IMR-90 (cell line): ENCODE measurements at regions not wholly inside any gene's neighbourhood (a gene's known extent, or its start where the extent isn't known, plus 50 kb on each side); places are given as distances from the start of the nearest gene placed in this dataset.

Experiments
- ATAC-seq: fragments of 200-7000 bp; cut with Tn5 transposase; 2 replicates; pipeline ENCODE4 v1.9.1; 2020; ENCODE audit warnings: low read depth, mild to moderate bottlenecking, moderate library complexity
- BruUV-seq: library from RNA; stranded (reverse); fragments of 400-500 nt; replicated peaks from 2 replicates; lab custom pipeline; 2021; lab: Mats Ljungman, UMichigan
- CTCF ChIA-PET: fragments of 300-600 bp; formaldehyde crosslinking; extraction: SDS; loops from one replicate; lab custom pipeline; 2021; ENCODE audit warnings: antibody characterized with exemption; lab: Yijun Ruan, JAX
- POLR2A ChIA-PET: fragments of 300-600 bp; sonication (Branson Sonifier 250); formaldehyde crosslinking; loops from one replicate; lab custom pipeline; 2022; ENCODE audit warnings: antibody characterized with exemption; ENCODE audit not compliant: unreplicated experiment; lab: Charles Lee
- DNase-seq: peaks from one replicate; pipeline ENCODE4 v3.0.0; 2013
- H2AFZ ChIP-seq: replicated peaks from 2 replicates; pipeline ENCODE3; 2013; ENCODE audit warnings: low read length, mild to moderate bottlenecking; ENCODE audit not compliant: poor library complexity
- H2AK5ac ChIP-seq: 2 replicates; pipeline ENCODE4 v1.6.1; 2013; ENCODE audit warnings: low read depth, low read length, inconsistent platforms
- H2AK9ac ChIP-seq: replicated peaks from 2 replicates; pipeline ENCODE3; 2013; ENCODE audit warnings: mild to moderate bottlenecking, low read depth, low read length, moderate library complexity; ENCODE audit not compliant: poor library complexity
- H2BK120ac ChIP-seq: 2 replicates; pipeline ENCODE4 v1.6.1; 2013; ENCODE audit warnings: low read depth, low read length, inconsistent platforms
- H2BK15ac ChIP-seq: 3 replicates; pipeline ENCODE4 v1.6.1; 2013; ENCODE audit warnings: low read depth, low read length, inconsistent platforms
- H2BK20ac ChIP-seq: 2 replicates; pipeline ENCODE4 v1.6.1; 2013; ENCODE audit warnings: low read depth, mild to moderate bottlenecking, inconsistent platforms, low read length, moderate library complexity
- H2BK5ac ChIP-seq: 2 replicates; pipeline ENCODE4 v1.6.1; 2013; ENCODE audit warnings: mild to moderate bottlenecking, low read depth, low read length, inconsistent platforms; ENCODE audit not compliant: poor library complexity, severe bottlenecking
- H3K14ac ChIP-seq: replicated peaks from 2 replicates; pipeline ENCODE4 v1.6.1; 2013; ENCODE audit warnings: low read depth, low read length, inconsistent platforms
- H3K18ac ChIP-seq: 2 replicates; pipeline ENCODE4 v1.6.1; 2013; ENCODE audit warnings: low read depth, low read length, control low read depth
- H3K23ac ChIP-seq: 2 replicates; pipeline ENCODE4 v1.6.1; 2013; ENCODE audit warnings: low read depth, low read length, inconsistent platforms
- H3K27ac ChIP-seq: 2 replicates; pipeline ENCODE4 v1.5.1; 2013; ENCODE audit warnings: mild to moderate bottlenecking, control low read depth, low read length; ENCODE audit not compliant: insufficient read depth
- H3K27me3 ChIP-seq: 2 replicates; pipeline ENCODE4 v1.6.1; 2013; ENCODE audit warnings: low read length; ENCODE audit not compliant: control insufficient read depth, insufficient read depth
- H3K36me3 ChIP-seq: 2 replicates; pipeline ENCODE4 v1.6.1; 2013; ENCODE audit warnings: low read length, mixed read lengths; ENCODE audit not compliant: control insufficient read depth, insufficient read depth
- H3K4ac ChIP-seq: 2 replicates; pipeline ENCODE4 v1.6.1; 2013; ENCODE audit warnings: low read depth, low read length, inconsistent platforms
- H3K4me1 ChIP-seq: 2 replicates; pipeline ENCODE4 v1.6.1; 2013; ENCODE audit warnings: low read length, mixed read lengths; ENCODE audit not compliant: control insufficient read depth, insufficient read depth
- H3K4me2 ChIP-seq: 2 replicates; pipeline ENCODE4 v1.6.1; 2013; ENCODE audit warnings: low read depth, mild to moderate bottlenecking, control low read depth, low read length, moderate library complexity
- H3K4me3 ChIP-seq: 2 replicates; pipeline ENCODE4 v1.5.1; 2013; ENCODE audit warnings: low read depth, mild to moderate bottlenecking, control low read depth, low read length, moderate library complexity; ENCODE audit not compliant: insufficient read depth
- H3K56ac ChIP-seq: 2 replicates; pipeline ENCODE4 v1.6.1; 2013; ENCODE audit warnings: low read length, inconsistent platforms; ENCODE audit not compliant: insufficient read depth; ENCODE audit errors: extremely low read depth
- H3K79me1 ChIP-seq, 2 experiments: 2 replicates each; pipeline ENCODE4 v1.6.1; 2013; ENCODE audit warnings: low read length in 2 of 2, inconsistent platforms in 1 of 2, low read depth in 1 of 2
- H3K9ac ChIP-seq: 2 replicates; pipeline ENCODE4 v1.6.1; 2013; ENCODE audit warnings: low read depth, low read length, control low read depth
- H3K9me1 ChIP-seq: 2 replicates; pipeline ENCODE4 v1.6.1; 2013; ENCODE audit warnings: low read length, inconsistent platforms; ENCODE audit not compliant: insufficient read depth
- H3K9me3 ChIP-seq: 2 replicates; pipeline ENCODE4 v1.6.1; 2013; ENCODE audit warnings: low read length; ENCODE audit not compliant: control insufficient read depth, insufficient read depth
- H4K20me1 ChIP-seq: 2 replicates; pipeline ENCODE4 v1.6.1; 2013; ENCODE audit warnings: low read length, inconsistent platforms; ENCODE audit not compliant: insufficient read depth
- H4K5ac ChIP-seq: 2 replicates; pipeline ENCODE4 v1.6.1; 2013; ENCODE audit warnings: mild to moderate bottlenecking, low read depth, low read length, control low read depth
- H4K8ac ChIP-seq, 2 experiments: 2 replicates each; pipeline ENCODE4 v1.6.1; 2013; ENCODE audit warnings: low read depth in 2 of 2, low read length in 2 of 2, control low read depth in 1 of 2, inconsistent platforms in 1 of 2
- H4K91ac ChIP-seq: 2 replicates; pipeline ENCODE4 v1.6.1; 2013; ENCODE audit warnings: low read depth, low read length, inconsistent platforms; ENCODE audit not compliant: insufficient read depth
- CHD1 ChIP-seq: IDR thresholded peaks from 2 replicates; pipeline ENCODE4 v1.6.1; 2012; ENCODE audit warnings: low read depth, low read length, improper control_type of control experiment
- CTCF ChIP-seq: conservative IDR thresholded peaks from 2 replicates; pipeline ENCODE4 v1.5.1; 2012; ENCODE audit warnings: mild to moderate bottlenecking, low read depth, low read length, improper control_type of control experiment
- ELK1 ChIP-seq: fragments of 150-350 bp; IDR thresholded peaks from 2 replicates; pipeline ENCODE4 v1.6.1; 2016; ENCODE audit warnings: low read depth, mild to moderate bottlenecking, low read length, moderate library complexity, borderline replicate concordance
- FOS ChIP-seq: fragments of 150-350 bp; IDR thresholded peaks from 2 replicates; pipeline ENCODE4 v1.6.1; 2016; ENCODE audit warnings: low read depth, low read length
- MAFK ChIP-seq: IDR thresholded peaks from 2 replicates; pipeline ENCODE4 v1.6.1; 2012; ENCODE audit warnings: low read depth, low read length, improper control_type of control experiment
- MXI1 ChIP-seq: IDR thresholded peaks from 2 replicates; pipeline ENCODE4 v1.6.1; 2012; ENCODE audit warnings: low read depth, mild to moderate bottlenecking, low read length, moderate library complexity, borderline replicate concordance
- NFE2L2 ChIP-seq: fragments of 150-350 bp; IDR thresholded peaks from 2 replicates; pipeline ENCODE4 v1.6.1; 2016; ENCODE audit warnings: low read depth, mild to moderate bottlenecking, low read length
- POLR2A ChIP-seq: IDR thresholded peaks from 2 replicates; pipeline ENCODE4 v1.6.1; 2012; ENCODE audit warnings: mild to moderate bottlenecking, low read depth, low read length
- RAD21 ChIP-seq: IDR thresholded peaks from 2 replicates; pipeline ENCODE4 v1.6.1; 2012; ENCODE audit warnings: low read length, improper control_type of control experiment
- RCOR1 ChIP-seq: IDR thresholded peaks from 2 replicates; pipeline ENCODE4 v1.6.1; 2012; ENCODE audit warnings: mild to moderate bottlenecking, low read length, improper control_type of control experiment; ENCODE audit not compliant: insufficient replicate concordance
- RFX5 ChIP-seq: IDR thresholded peaks from 2 replicates; pipeline ENCODE4 v1.8.0; 2012; ENCODE audit warnings: low read depth, mild to moderate bottlenecking, low read length, moderate library complexity
- SMC3 ChIP-seq: fragments of 150-350 bp; IDR thresholded peaks from 2 replicates; pipeline ENCODE4 v1.6.1; 2016; ENCODE audit warnings: low read depth, mild to moderate bottlenecking, antibody characterized with exemption, low read length, moderate library complexity
- WGBS, 2 experiments: methylation state at CpG; one replicate each; pipeline versions ENCODE4 v1.1.5 to v1.1.7; 2013; ENCODE audit warnings: missing lambda C conversion rate in 2 of 2; ENCODE audit not compliant: insufficient read length in 1 of 2; ENCODE audit errors: extremely low coverage in 2 of 2; 5-methylcytosine and 5-hydroxymethylcytosine counted together
- dilution Hi-C: fragments of 300-500 bp; cut with HindIII; formaldehyde crosslinking; loops from one replicate; pipeline ENCODE4 v1.14.3; 2018; ENCODE audit warnings: low sequenced_read_pairs; ENCODE audit not compliant: unreplicated experiment
- in situ Hi-C: fragments of 300-500 bp; cut with MboI; formaldehyde crosslinking; loops from 3 replicates; pipeline ENCODE4 v1.14.3; 2019; ENCODE audit warnings: low sequenced_read_pairs, inconsistent platforms, mixed read lengths
- intact Hi-C: fragments of 100-400 bp; cut with micrococcal nuclease; formaldehyde crosslinking; loops from 2 replicates; pipeline ENCODE4 v1.10.0; 2022

- Histone ChIP-seq H2BK20ac (no peak overlapping the region), H3K23ac (no peak overlapping the region), H4K5ac (no peak overlapping the region), H3K9me1 (no peaks in the 10 kb centered on the region), H2AK5ac (no peak overlapping the region), H3K4ac (no peak overlapping the region), H3K4me3 (no peak overlapping the region), H3K27me3 (no peaks in the 10 kb centered on the region), H4K20me1 (no peaks in the 10 kb centered on the region), H2AK9ac (no peak overlapping the region), H3K27ac (no peak overlapping the region), H4K91ac (no peak overlapping the region), H2BK120ac (no peak overlapping the region), H3K4me2 (no peak overlapping the region), H4K8ac (no peak overlapping the region), H3K4me1 (no peaks in the 10 kb centered on the region), H3K18ac (no peak overlapping the region), H3K79me1 (no peaks in the 10 kb centered on the region), H3K36me3 (no peaks in the 10 kb centered on the region), H2AFZ (no peak overlapping the region), H3K9ac (no peak overlapping the region), H3K9me3 (peaks cover 9% of the 10 kb centered on the region; the same call in 1 of the 2 replicates), H3K14ac (no peak overlapping the region), H3K56ac (no peak overlapping the region), H2BK5ac (no peak overlapping the region), H2BK15ac (no peak overlapping the region)
- WGBS, 2 experiments: no CpG with 5 or more reads among the region's 10 CpGs
- no peak for ATAC-seq
- ChIA-PET CTCF (no interaction called here), POLR2A (no interaction called here)
- intact Hi-C loops (no loop called here), in situ Hi-C loops (no loop called here), dilution Hi-C loops (no loop called here)
- no peak for TF ChIP-seq CHD1
- no peak for TF ChIP-seq POLR2A
- no peak for TF ChIP-seq NFE2L2
- no peak for TF ChIP-seq RAD21
- no peak for TF ChIP-seq ELK1
- TF ChIP-seq RCOR1: no peak
- TF ChIP-seq SMC3: no peak
- no peak for TF ChIP-seq CTCF
- no peak for TF ChIP-seq MAFK
- TF ChIP-seq FOS: no peak
- TF ChIP-seq MXI1: no peak
- no peak for TF ChIP-seq RFX5
- no TSS peak for BruUV-seq
- DNase-seq: no peak
Observed at GRCh38 chr15:52925130-52925529, 135.0 kb upstream of the ONECUT1 start.
